AG09319 (cell line): ENCODE measurements at regions not wholly inside any gene's neighbourhood (a gene's known extent, or its start where the extent isn't known, plus 50 kb on each side); places are given as distances from the start of the nearest gene placed in this dataset.

Experiments used
- DNase-seq: peaks from one replicate; pipeline ENCODE4 v3.0.0-alpha.2; 2010; ENCODE audit warnings: low read depth; ENCODE audit errors: extremely low read depth
- TF ChIP-seq, protein P1 (sequence below): IDR thresholded peaks from 2 replicates; pipeline ENCODE4 v1.5.1; 2011; ENCODE audit warnings: low read depth, mild to moderate bottlenecking, inconsistent platforms, low read length, moderate library complexity

DNA sequence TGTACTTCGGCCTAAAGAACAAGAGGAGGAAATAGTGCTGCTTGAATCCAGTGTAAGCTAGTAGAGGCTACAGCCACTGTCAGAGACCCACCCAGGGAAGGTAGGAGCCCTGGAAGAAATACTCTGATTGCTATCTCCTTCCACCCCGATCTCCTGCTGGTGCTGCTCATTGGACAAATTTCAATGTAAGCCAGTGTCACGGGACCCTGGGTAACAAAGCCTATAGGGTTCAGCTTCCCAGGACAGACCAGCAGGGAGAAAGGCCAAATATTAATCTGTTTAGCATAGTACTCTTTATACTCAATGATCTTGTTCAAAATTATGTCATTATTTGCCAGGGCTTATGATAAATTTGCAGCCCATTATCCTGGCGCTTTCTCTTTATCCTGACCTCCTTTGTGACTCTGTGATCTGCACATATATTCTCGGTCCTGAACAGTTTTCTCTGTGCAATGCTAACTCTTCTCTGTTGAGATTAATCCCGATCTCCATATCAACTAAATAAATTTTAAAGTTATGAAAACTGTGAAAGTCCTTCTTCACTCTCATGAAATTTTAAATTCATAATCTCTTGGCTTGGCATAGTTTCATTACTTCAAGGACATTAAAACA, 218.8 kb upstream of the PREP start:
- no peak for DNase-seq
- TF ChIP-seq, protein P1, sequence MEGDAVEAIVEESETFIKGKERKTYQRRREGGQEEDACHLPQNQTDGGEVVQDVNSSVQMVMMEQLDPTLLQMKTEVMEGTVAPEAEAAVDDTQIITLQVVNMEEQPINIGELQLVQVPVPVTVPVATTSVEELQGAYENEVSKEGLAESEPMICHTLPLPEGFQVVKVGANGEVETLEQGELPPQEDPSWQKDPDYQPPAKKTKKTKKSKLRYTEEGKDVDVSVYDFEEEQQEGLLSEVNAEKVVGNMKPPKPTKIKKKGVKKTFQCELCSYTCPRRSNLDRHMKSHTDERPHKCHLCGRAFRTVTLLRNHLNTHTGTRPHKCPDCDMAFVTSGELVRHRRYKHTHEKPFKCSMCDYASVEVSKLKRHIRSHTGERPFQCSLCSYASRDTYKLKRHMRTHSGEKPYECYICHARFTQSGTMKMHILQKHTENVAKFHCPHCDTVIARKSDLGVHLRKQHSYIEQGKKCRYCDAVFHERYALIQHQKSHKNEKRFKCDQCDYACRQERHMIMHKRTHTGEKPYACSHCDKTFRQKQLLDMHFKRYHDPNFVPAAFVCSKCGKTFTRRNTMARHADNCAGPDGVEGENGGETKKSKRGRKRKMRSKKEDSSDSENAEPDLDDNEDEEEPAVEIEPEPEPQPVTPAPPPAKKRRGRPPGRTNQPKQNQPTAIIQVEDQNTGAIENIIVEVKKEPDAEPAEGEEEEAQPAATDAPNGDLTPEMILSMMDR = no peak

DNA sequence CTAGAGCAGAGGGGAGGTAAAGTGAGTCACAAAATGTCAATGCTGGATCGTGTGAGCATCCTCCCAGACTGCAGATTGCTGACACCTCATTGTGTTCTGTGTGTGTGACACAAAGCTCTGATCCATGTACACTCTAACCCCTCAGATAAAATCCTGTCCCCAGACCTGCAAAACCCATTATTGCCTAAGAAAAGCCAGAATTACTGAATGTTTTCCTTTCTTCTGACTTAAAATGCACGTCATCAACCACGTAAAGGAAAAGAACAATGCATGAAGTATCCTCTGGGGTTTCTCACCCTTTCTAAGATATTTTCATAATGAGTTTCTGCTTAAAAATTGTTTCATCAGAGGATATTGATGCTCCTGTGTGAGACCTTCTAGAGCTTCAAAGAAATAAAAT, 218.0 kb upstream of the PREP start:
- no peak for DNase-seq
- TF ChIP-seq, protein P1 = no peak

DNA sequence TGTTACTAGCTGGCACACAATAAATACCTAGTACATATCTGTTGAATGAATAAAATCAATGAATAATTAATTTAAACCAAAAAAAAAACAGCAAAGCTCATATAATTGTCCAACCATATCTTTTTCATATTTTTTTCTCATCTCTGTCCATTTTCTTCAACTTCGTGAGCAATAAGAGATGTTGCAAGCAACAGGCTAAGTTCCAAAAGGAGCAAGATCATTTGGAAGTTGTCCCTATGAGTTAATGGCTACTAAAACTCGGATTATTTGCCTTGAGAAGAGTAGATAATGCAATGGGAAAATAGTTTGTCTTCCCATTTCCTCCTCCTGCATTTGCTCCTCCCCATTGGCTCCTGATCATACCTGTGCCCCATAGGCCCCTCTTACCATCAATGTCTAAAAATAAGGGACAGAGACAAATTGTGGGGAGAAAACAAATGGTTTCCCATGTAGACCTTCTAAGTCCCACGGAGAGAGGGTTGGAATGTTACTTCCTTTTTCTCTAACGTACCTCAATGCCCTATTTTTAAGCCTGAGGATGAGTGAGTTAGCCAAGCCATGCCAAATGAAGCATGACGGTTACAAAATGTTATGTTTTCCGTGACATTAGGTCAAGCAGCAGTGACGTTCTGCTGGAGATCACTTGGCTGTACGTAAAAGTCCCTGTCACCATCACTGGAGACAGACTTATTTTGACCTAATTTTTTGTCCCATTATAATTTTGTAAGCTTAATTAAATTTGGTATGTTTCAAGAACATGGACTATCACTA, 217.3 kb upstream of the PREP start:
- TF ChIP-seq, protein P1 = no peak
- no peak for DNase-seq

DNA sequence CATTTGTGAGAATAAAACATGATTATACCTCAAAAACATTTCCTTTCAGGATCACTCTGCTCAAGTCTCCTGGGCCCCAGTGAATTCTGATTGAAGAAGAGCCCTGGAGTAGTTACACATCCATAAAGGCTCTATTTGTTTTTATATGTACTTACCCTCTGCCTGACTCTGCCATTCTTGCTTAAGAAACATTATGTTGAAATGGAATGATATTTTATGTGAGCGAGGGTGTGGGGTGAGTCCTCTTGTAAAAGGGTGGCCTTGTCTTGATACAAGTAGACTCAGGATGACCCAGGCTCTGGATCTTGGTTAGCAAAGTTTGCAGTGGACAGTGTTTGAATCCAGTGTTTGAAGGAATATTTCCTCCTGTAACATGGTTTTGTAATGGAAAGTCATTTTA, 215.4 kb upstream of the PREP start:
- DNase-seq = no peak
- TF ChIP-seq, protein P1 = no peak

DNA sequence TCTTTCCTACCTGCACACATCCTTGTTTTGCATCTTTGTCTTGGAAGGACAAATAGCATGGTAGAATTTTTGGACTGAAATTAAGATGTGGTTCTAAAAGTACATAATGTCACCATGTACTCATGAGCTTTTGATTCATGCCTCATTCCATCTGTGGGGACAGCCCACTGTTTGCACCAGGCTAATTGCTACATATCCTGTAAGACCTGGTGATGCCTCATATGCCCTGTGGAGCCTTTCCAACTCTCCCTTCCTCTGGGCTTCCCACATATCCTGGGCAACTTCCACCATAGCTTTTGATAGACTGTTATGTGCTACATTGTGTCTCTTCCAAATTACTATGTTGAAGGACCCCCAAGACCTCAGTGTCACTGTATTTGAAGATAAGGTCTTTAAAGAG, 213.6 kb upstream of the PREP start:
- DNase-seq = no peak
- TF ChIP-seq, protein P1 = no peak

DNA sequence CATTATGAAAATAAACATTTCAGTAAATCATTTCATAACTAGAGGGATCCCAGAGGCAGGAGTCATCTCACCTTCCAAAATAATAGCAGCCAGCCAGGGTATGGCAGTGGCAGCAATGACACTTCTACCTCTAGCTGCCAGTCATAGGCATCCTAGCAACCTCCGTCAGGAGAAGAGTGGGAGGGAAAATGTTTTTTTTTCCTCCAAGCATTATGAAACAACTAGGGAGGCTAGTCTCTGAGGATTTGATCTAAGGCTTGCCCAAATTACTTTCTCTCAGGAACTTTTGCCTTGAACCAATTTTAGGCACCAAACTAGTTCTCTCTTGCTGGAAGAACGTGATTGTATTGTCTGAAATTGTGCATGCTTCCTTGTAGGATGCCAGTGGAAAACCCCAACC, 208.7 kb upstream of the PREP start:
- no peak for DNase-seq
- TF ChIP-seq, protein P1 = no peak

DNA sequence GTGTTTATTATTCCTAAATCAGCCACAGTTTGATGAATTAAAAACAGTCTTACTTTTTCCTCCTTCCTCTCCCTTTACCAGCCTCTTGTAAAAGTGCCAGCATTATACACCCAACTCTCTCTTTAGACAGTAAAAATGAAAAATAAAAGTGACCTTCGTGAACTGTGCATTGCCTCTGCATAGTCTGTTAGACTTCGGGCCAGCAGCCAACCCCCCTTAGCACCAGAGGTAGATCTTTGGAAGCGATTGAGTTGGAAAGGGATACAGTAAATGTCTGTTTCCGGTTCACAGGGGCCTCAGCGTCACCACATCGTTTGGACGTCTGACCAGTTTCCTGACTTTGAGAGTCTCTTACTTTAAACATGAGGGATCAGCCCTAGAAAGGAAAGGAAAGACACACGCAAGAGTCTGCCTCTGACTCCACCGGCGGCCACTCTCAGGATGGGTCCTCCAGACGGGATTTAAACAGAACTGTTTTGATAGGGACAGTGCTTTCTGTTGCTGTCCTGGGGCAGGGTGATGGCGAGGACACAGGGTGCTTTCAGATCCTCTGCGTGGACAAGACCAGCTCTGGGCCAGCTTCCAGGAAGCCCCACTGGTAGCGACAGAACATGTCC, 206.6 kb upstream of the PREP start:
- TF ChIP-seq, protein P1 = no peak
- DNase-seq = no peak
